OCI-LY7 (cell line): ENCODE measurements at regions not wholly inside any gene's neighbourhood (a gene's known extent, or its start where the extent isn't known, plus 50 kb on each side); places are given as distances from the start of the nearest gene placed in this dataset.

Experiments
- BruUV-seq: library from RNA; stranded (reverse); fragments of 400-500 nt; replicated peaks from 2 replicates; lab custom pipeline; 2021; lab: Mats Ljungman, UMichigan
- CTCF ChIA-PET: fragments of 300-600 bp; sonication (Branson Sonifier 250); formaldehyde crosslinking; loops from one replicate; lab custom pipeline; 2022; ENCODE audit warnings: antibody characterized with exemption; ENCODE audit not compliant: unreplicated experiment; lab: Charles Lee
- POLR2A ChIA-PET: fragments of 300-600 bp; sonication (Branson Sonifier 250); formaldehyde crosslinking; loops from one replicate; lab custom pipeline; 2022; ENCODE audit warnings: antibody characterized with exemption; lab: Charles Lee
- DNase-seq: peaks from one replicate; pipeline ENCODE4 v3.0.0-alpha.2; 2015; ENCODE audit warnings: low spot score
- H2AFZ ChIP-seq: fragments of 200-600 bp; sonication (generic), shearing (Covaris generic); 2 replicates; pipeline ENCODE4 v1.6.1; 2014; ENCODE audit warnings: mild to moderate bottlenecking, antibody characterized with exemption, low read length, moderate library complexity
- H3K27ac ChIP-seq: fragments of 200-600 bp; sonication (generic); 2 replicates; pipeline ENCODE4 v1.5.1; 2014; ENCODE audit warnings: mixed run types, low read depth, mild to moderate bottlenecking, moderate library complexity, low read length, inconsistent platforms; ENCODE audit not compliant: poor library complexity, severe bottlenecking
- H3K36me3 ChIP-seq: fragments of 200-600 bp; sonication (generic); 2 replicates; pipeline ENCODE4 v1.6.1; 2014; ENCODE audit warnings: mild to moderate bottlenecking, antibody characterized with exemption, low read length, moderate library complexity, mixed read lengths; ENCODE audit not compliant: insufficient read depth
- H3K4me1 ChIP-seq: fragments of 200-600 bp; sonication (generic); 2 replicates; pipeline ENCODE4 v1.5.1; 2014; ENCODE audit warnings: mild to moderate bottlenecking, low read length; ENCODE audit not compliant: insufficient read depth, poor library complexity, severe bottlenecking
- H3K4me2 ChIP-seq: fragments of 200-600 bp; sonication (generic); 2 replicates; pipeline ENCODE4 v1.6.1; 2014; ENCODE audit warnings: mild to moderate bottlenecking, low read length
- H3K4me3 ChIP-seq: fragments of 200-600 bp; sonication (generic); 2 replicates; pipeline ENCODE4 v1.5.1; 2014; ENCODE audit warnings: mild to moderate bottlenecking, low read depth, low read length; ENCODE audit not compliant: poor library complexity, severe bottlenecking
- H3K79me2 ChIP-seq: fragments of 200-600 bp; sonication (generic); 2 replicates; pipeline ENCODE4 v1.6.1; 2016; ENCODE audit warnings: low read depth, mild to moderate bottlenecking, low read length, moderate library complexity, mixed read lengths; ENCODE audit not compliant: insufficient read depth
- H3K9me2 ChIP-seq: fragments of 200-600 bp; sonication (generic); 2 replicates; pipeline ENCODE4 v1.6.1; 2016; ENCODE audit warnings: mild to moderate bottlenecking, low read length, mixed read lengths; ENCODE audit not compliant: insufficient read depth
- H3K9me3 ChIP-seq: fragments of 200-600 bp; sonication (generic); 2 replicates; pipeline ENCODE4 v1.6.1; 2014; ENCODE audit warnings: mild to moderate bottlenecking, mixed run types, low read length, mixed read lengths
- H4K20me1 ChIP-seq: fragments of 200-600 bp; sonication (generic); 2 replicates; pipeline ENCODE4 v1.6.1; 2014; ENCODE audit warnings: mild to moderate bottlenecking, antibody characterized with exemption, low read length, moderate library complexity, mixed read lengths; ENCODE audit not compliant: insufficient read depth
- EZH2phosphoT487 ChIP-seq: fragments of 200-600 bp; sonication (generic); IDR thresholded peaks from 2 replicates; pipeline ENCODE4 v1.6.1; 2018; ENCODE audit warnings: low read depth, borderline replicate concordance, mild to moderate bottlenecking, mixed run types, antibody characterized with exemption, low read length, moderate library complexity, mixed read lengths
- intact Hi-C: fragments of 100-400 bp; cut with micrococcal nuclease; formaldehyde crosslinking; loops from one replicate; pipeline ENCODE4 v1.10.0; 2022; ENCODE audit not compliant: unreplicated experiment
- TF ChIP-seq, protein P1 (sequence below): fragments of 200-600 bp; sonication (generic); conservative IDR thresholded peaks from 2 replicates; pipeline ENCODE4 v1.5.1; 2014; ENCODE audit warnings: mild to moderate bottlenecking, antibody characterized with exemption, low read length, moderate library complexity, mixed read lengths

DNA sequence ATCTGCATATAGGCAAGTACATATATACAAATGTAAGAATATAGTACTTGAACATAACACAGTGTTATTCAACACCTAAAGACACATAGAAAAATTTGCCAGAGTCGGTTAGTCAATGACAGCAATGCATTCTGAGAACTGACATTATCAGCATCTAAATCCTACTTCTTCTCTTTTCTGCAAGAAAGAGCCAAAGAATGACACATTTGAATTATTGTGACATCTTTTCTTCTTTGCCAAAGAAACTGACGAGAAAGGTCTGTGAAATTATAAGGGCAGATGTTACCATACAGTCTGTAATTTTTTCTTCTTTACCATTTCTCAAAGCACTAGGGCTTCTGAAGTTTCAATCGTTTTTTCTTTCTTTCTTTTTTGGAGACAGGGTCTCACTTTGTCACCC, 350.9 kb upstream of the NBEA start:
- Histone ChIP-seq H4K20me1 (no peaks in the 10 kb centered on the region), H3K79me2 (no peaks in the 10 kb centered on the region), H3K4me2 (no peak overlapping the region), H3K9me3 (no peaks in the 10 kb centered on the region), H3K27ac (no peak overlapping the region), H3K4me3 (no peak overlapping the region), H3K9me2 (no peaks in the 10 kb centered on the region), H3K36me3 (no peaks in the 10 kb centered on the region), H2AFZ (no peak overlapping the region), H3K4me1 (no peaks in the 10 kb centered on the region)
- intact Hi-C loops: no loop called here
- CTCF ChIA-PET: no interaction called here
- no peak for TF ChIP-seq EZH2phosphoT487
- TF ChIP-seq, protein P1, sequence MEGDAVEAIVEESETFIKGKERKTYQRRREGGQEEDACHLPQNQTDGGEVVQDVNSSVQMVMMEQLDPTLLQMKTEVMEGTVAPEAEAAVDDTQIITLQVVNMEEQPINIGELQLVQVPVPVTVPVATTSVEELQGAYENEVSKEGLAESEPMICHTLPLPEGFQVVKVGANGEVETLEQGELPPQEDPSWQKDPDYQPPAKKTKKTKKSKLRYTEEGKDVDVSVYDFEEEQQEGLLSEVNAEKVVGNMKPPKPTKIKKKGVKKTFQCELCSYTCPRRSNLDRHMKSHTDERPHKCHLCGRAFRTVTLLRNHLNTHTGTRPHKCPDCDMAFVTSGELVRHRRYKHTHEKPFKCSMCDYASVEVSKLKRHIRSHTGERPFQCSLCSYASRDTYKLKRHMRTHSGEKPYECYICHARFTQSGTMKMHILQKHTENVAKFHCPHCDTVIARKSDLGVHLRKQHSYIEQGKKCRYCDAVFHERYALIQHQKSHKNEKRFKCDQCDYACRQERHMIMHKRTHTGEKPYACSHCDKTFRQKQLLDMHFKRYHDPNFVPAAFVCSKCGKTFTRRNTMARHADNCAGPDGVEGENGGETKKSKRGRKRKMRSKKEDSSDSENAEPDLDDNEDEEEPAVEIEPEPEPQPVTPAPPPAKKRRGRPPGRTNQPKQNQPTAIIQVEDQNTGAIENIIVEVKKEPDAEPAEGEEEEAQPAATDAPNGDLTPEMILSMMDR: no peak
- BruUV-seq: no TSS peak
- DNase-seq: no peak
- POLR2A ChIA-PET: interaction anchor here (0.9 kb wide), 1 partner anchor 35 kb away, joined by 4 read pairs; no protein-coding TSS in a partner anchor

DNA sequence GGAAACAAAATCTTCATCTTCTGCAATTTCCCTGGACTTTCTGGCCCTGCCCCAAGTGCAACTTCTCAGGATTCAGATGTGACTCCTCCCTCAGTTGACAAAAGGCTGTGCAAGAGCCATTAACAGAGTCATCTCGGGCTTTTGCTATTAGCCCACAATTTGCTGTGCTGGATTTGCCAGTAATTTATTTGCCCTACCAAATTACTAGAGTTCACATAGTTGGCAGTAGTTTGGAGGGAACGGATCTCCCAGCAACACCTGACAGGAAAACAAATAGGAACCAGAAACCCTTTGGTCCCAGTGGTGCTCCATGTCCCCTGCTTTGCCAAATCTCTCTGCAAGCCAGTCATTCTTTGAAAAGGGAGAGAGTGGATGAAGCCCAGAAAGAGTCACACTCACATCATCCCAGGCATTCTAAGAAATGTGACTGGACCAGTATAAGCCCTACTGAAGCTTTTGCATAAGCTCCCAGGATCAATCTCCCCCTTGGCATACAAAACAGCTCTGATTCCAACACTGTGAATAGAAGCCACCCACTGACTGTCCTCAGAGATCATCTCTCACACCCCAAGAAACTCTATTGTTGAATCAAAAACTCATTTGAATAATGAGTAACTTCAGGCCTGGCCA, 350.1 kb upstream of the NBEA start:
- Histone ChIP-seq H3K9me2 (no peaks in the 10 kb centered on the region), H3K79me2 (no peaks in the 10 kb centered on the region), H3K4me1 (no peaks in the 10 kb centered on the region), H3K27ac (no peak overlapping the region), H3K4me2 (no peak overlapping the region), H2AFZ (no peak overlapping the region), H3K36me3 (no peaks in the 10 kb centered on the region), H3K9me3 (no peaks in the 10 kb centered on the region), H3K4me3 (no peak overlapping the region), H4K20me1 (no peaks in the 10 kb centered on the region)
- CTCF ChIA-PET: no interaction called here
- POLR2A ChIA-PET: interaction anchor here (0.7 to 0.9 kb wide), 2 partner anchors 36 to 1713 kb away, joined by 3 to 4 read pairs; no protein-coding TSS in a partner anchor
- TF ChIP-seq, protein P1: no peak
- no peak for TF ChIP-seq EZH2phosphoT487
- no TSS peak for BruUV-seq
- intact Hi-C loops: no loop called here
- no peak for DNase-seq

DNA sequence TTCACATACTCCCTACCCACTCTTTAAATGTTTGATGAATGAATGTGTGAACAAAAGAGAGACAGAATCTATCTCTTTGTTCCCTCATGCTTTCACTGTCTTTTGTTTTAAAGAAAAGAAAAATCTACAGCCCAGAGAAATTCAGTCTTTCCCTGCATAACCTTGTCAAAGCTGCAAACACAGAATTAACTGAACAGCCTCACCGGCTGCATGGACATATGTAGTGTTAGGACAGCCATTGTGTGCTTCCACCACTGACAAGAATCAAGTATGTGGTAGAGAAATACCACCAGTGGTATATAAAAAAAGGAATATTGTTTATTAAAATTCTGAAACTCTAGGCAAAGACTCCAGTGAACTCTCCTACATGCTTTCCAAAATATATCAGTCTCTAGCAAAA, 348.4 kb upstream of the NBEA start:
- H3K9me2 ChIP-seq: no peaks in the 10 kb centered on the region
- no peaks in the 10 kb centered on the region for H4K20me1 ChIP-seq
- TF ChIP-seq, protein P1: no peak
- TF ChIP-seq EZH2phosphoT487: no peak
- H3K27ac ChIP-seq: no peak overlapping the region
- H3K4me3 ChIP-seq: no peak overlapping the region
- H3K79me2 ChIP-seq: no peaks in the 10 kb centered on the region
- H2AFZ ChIP-seq: no peak overlapping the region
- H3K4me1 ChIP-seq: no peaks in the 10 kb centered on the region
- ChIA-PET CTCF (no interaction called here), POLR2A (no interaction called here)
- no peak for DNase-seq
- no peak overlapping the region for H3K4me2 ChIP-seq
- no peaks in the 10 kb centered on the region for H3K36me3 ChIP-seq
- no TSS peak for BruUV-seq
- no peaks in the 10 kb centered on the region for H3K9me3 ChIP-seq
- intact Hi-C loops: no loop called here
